Superior temporal gyrus (tissue), 1 donor: ENCODE measurements at regions not wholly inside any gene's neighbourhood (a gene's known extent, or its start where the extent isn't known, plus 50 kb on each side); places are given as distances from the start of the nearest gene placed in this dataset.

Source experiments
- DNase-seq: peaks from one replicate; pipeline ENCODE4 v3.0.0-alpha.2; 2016; ENCODE audit errors: extremely low spot score

DNA sequence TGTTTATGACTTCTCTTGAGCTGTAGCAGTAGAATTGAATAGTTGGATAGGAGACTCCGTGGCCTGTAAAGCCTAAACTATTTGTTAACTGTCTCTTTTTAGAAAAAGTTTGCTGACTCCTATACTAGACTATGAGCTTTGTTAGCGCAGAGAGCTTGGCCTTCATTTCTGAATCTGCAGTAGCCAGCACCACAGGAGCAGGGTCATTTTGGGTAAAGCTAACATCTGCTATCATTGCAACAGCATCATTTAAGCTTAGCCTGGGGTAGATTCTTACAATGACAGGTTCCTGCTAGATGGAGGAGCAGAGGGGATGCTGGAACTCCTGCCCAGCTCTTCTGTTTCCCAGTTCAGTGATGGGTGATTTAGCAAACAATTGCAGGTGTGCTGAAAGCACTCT is 133.7 kb upstream of the ASTN2 start:
- no peak for DNase-seq

DNA sequence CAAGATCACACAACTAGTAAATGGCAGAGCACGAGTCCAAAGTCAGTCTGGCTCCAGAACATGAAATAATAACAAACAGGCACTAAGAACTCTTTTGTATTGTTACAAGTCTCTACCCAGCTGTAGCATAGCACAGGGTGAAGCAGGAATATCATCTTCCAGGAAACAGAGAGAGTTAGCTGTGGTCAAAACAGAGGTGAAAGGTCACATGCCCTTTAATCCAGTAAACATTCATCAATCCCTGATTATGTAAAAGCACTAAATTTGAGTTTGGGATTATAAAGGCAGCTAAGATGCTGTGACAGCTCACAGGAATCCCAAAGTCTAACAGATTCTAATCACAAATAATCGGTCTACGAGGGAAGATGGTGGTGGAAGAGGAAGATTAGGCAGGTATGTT is 133.0 kb upstream of the ASTN2 start:
- no peak for DNase-seq

DNA sequence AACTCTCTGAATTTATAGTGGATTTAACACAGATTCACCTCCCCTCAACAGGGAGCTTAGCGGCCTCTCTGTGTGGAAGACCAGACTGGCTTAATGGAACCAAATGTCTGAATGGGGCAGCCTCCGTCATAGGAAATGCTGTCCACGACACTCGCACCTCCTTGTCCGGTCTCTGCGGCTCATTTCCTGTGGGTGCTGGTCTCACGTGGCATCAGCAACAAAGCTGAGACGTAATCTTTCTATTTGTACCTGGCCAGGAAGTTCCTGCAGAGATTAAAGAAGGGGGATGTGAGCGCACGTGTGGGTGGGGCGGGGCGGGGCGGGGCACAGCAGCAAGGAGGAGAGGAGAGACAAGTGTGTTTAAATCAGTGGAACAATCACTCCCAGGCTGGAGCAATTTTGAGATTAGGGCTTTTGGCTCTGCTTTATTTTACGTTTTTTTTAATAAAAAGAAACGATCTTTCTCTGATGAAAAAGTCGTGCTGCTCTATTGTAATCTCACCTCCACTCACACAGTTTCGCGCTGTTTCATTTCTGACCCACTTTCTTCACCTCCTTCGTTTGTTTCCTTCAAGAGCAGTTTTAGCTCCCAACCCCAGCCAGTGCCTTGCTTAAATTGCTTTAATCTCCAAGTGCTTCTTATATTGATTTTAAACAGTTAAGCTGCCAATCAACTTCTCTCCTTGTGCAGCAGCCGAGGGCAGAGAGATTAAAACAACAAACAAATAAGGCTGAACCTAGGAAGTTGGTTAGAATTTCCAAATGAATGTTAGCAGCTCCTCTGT is 132.2 kb upstream of the ASTN2 start:
- no peak for DNase-seq

DNA sequence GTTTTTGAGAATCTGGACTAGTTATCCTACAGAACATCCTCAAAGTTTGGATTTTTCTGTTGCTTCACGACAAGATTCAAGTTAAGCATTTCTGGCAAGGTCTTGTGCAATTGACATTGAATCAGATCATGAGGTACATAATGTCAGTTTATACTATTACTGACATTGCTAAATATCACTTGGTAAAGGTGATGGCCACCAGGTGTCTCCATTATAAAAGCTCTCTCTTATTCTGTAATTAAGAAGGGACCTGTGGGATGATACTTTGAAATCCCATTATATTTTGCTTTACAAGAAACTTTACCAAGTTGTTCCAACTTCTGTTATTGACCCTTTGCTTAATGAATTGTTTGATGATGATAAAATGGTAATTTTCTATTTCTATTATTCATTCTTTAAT is 131.0 kb upstream of the ASTN2 start:
- no peak for DNase-seq

DNA sequence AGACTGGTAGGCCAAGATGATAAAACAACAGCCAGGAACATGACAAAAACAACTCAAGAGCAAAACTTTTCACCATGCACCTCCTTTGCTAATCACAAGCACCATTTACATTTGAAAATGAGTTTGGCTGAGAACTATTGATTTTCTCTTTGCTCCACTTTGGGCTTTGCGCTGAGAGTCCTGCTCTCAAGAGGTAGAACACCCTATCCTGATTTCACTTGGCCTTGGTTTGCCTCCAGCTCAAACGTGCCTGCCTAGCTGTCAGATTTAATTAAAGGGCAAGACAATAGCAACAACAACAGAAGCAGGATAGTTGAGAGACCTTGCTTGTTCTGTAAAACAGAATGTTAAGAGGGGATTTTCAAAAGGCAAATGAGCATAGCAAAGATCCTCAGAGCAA is 128.2 kb upstream of the ASTN2 start:
- no peak for DNase-seq

DNA sequence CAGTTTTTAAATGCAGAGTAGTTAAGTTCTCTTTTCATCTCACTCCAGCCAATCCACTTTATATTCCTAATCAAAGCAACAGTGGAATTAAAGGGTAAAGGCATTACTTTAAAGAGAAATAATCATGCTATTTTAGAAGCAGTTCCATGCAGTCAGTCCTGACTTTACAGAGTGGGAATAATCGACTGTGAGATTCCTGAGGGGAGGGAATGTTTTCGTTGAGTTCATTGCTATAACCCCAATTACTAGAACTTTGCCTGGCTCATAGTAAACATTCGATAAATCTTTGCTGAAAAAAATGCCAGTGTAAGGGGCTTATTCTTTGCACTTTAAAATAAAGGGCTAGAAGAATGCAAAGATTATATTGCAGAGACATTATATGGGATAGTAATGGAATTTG is 127.2 kb upstream of the ASTN2 start:
- no peak for DNase-seq

DNA sequence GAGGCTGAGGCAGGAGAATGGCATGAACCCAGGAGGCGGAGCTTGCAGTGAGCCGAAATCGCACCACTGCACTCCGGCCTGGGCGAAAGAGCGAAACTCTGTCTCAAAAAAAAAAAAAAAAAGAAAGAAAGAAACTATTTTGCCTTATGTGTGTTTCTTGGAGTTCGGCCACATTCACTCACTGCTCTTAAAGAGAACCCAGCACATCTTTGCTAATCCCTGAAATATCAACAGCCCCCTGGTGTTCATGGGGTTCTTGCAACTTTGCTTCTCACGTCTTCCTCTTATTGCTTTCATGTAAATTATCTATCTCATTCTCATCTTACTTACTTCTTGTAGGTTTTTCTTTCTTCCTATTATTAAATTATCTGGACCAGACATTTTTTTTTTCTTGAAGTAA is 126.3 kb upstream of the ASTN2 start:
- DNase-seq: no peak

DNA sequence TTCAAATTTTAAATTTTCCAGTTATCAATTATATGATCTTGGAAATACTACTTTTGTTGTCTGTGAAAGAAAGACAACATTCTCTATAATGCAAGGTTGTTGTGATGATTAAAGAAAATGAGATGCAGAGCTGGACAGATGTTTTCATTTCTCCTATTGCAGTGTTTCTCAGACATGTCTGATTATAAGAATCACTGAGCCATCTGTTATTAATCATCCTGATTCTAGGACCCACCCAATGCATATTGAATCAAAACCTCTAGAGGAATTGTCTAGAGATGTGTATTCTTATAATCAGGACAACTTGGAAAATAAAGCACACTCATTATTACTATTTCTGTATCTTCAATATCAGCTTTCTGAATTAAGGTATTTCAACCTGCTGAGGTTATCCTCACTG is 121.1 kb upstream of the ASTN2 start:
- no peak for DNase-seq

DNA sequence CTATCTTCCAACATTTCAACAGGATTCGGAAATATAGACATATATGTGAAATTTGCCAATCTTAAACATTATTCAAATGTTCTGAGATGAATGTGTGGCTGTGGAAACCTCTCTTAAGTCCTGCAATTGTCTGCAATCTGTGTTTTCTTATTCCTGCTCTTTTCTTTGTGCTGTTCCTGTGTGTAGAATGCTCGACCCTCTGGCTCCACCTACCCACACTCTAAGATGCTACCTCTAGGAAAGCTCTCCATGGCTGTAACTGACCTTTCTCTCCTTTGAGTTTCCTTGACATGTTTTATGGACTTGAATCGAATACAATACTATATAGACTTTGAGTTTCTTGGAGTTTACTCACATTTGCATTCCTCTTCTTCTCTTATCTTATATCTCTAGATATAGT is 120.6 kb upstream of the ASTN2 start:
- peak; percentile 26 for DNase-seq

DNA sequence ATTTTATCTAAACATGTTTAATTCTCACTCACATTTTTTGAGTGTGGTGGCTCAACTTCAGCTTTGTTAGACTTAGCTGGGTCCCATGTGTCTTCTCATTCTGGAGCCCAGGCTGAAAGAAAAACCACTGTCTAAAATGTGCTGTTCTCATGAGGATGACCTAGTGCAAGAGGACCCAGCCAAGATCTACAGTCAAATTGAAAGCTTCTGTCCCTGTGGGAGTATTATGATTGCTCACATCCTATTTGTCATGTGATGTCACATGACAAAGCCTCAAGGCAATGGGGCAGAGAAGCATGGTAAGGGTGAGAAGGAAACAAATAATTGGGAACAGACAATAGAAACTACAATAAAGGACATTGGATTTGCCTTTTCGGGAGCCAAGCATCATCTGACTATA is 113.4 kb upstream of the ASTN2 start:
- DNase-seq: no peak

DNA sequence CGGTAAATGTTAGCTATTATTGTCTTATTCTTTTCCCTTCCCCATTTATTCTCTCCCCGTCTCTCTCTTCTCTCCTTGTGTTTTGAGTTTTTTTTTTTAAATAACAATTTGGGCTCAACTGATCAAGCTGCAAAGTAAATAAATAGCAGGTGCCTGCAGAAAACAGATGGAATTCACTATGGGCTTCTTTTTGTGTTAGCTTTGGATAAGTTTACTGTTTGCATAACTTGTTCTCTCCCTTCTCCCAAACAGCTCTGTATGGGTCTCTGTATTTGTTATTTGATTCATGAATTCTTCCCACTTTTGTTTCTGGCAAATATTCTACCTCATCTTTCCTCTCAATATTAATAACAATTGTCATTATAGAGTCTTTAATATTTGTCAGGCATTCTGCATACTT is 111.8 kb upstream of the ASTN2 start:
- no peak for DNase-seq

DNA sequence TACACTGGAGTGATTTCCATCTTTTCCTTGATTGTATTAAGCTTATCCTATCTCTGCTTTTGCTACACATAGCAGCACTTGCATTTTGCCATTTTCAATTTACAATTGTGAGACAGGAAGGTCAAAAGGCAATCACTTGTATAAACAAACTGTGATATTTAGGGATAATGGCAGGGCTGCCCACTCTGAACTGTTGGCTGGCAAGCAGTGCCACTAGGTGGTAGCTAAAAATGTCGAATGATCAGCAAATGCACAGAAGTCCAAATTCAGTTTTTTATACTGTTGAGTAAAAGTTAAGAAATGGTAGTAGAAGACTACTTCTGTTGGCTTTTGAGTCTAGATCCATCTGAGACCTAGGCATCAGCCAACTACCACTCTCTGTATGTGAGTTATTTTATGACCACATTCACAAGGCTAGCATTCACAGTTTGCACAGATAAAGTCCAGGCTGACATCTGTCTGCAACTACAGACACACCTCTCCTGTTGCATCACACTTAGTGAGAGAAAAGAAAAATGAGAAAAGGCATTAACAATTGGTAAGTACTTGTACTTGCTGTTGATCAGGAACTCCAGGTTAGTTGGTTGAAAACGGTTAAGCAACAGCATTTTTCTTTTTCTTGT is 108.8 kb upstream of the ASTN2 start:
- DNase-seq: peak; percentile 32

DNA sequence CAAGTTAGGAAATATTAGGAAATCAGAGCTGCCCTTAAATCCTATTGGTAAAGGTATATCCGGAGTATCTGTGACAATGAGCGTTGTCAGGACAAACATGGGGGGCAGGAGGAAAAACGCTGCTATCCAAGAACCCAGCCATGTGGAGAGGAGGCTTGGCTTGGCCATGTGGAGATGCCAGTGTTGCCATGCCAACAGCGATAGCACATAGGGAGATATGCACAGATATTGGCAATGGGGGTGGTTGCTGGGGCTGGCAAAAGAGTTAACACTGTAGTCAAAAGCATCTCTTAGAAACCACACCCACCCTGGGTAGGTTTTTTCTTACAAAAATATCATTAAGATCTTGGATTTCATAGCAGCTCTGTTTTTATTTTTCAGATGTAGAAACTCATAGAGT is 106.4 kb upstream of the ASTN2 start:
- no peak for DNase-seq

DNA sequence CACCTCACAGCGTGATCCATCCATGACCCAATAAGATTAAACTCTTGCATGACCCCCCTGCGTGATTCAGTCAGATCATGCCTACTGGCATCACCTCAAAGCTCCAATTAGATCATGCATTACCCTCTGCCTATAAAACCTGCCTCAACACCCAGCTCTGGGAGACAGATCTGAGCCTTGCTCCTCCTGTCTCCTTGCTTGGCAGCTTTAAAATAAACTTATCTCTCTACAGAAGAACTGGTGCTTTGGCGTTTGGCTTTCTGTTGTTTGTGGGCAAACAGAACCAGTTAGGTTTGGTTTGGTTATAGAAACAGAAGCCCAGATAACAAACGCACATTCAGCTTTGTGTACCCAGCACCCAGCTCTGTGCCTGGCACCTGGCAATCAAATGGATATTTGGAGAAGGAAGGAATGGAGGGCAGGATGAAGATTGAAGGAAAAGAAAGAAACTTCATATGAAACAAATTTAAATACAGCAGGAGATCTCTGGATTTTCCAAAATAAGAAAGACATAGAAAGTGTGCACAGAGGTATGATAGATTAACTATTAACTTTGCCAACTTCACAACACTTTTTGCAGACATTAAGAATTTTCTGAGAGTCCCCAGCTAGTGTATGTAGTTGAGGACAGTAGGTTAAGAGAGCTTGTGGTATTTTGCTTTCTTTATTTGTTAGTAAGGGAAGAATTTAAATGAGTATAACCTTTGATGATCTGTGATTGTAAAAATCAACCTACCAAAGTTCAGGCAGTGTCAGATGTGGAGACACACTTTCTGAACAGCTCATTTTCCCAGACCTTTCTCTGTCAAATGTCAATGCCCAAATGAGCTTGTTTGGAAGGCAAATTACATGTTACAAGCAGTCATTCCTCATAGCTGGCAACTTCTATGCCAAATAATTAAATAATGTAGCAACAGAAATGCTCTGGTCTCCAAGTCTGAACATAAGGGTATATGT is 102.1 kb upstream of the ASTN2 start:
- DNase-seq: no peak

DNA sequence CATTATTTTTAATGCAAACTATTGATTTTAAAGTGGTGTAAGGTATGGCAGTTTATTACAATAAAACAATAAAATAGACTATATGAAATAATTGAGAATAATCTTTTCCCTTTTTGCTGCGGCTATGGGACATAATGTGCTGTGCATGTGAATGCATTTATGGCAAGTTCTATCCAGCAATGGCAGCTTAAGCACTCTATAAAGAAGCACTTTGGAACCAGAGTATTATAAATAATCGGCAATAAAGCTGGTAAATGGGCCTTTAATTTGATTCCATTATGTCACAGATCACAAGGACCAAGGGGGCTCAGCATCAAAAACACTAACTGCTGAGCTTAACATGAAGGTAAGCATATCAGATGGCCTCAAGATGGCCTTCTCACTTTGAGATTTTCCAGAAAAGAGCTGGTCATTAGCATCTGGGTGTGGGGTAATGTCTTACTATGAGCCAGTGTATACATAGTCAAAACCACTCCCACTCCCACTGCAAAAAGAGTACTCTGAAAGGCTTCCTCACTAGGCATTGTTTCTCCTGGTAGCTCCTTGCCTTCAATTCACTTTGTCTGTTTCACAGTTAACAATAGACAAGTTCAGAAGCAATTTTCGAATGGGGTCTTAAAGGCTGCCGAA is 97.1 kb upstream of the ASTN2 start:
- no peak for DNase-seq

DNA sequence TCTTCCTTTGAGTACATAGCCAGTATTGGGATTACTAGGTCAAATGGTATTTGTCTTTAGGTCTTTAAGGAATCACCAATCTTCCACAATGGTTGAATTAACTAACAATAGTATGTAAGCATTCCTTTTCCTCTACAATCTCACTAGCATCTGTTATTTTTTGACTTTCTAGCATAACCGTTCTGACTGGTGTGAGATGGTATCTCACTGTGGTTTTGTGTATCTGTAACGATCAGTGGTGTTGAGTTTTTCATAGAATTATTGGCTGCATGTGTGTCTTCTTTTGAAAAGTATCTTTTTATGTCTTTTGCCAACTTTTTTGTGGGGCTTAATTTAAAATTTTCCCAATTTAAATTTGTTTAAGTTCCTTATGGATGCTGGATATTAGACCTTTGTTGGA is 81.5 kb upstream of the ASTN2 start:
- no peak for DNase-seq

DNA sequence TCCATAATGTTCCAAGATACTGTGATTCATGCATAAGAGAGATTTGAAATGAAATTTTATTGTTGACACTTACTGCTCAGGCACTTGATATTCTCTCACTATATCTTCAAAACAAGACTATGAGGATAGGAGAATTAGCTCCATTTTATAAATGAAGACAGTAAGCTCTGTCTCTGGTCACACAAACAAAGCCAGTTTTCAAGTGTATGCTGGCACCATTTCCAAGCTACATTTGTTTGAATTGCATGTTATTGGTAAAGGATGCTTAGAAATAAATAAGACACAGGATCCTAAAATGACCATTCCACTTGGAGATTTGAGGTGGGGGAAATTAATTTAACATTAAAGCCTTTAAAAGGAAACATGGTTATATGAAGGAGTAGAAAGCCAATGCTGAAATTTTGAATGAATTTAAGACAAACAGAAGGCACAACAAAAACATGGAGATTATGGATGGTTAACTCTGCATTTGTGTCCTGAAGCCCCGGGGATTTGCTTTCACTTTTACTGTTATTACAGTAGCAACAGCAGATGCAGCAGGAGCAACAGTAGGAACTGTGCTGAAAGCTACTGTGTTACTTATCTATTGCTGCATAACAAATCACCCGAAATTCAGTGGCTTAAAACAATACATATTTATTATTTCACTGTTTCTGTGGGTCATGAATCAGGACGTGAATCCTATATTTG is 79.7 kb upstream of the ASTN2 start:
- peak; percentile 91 for DNase-seq

DNA sequence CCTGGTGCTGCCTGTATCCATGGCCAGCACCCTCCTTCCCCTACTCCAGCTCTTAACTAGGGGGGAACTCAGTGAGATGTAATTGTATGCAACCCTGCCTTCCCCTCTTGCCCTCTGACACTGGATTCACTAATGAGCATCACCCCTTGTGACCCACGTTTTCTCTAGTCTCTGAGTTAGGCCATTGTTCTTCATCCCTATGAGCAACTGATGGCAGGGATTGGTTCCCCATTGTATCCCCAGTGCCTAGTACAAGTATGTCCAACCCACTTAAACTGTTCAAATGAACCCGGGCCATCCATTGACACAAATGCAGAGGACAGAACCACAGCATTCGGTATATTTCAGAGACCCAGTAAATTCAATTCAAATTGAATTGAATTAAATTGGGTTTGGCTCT is 77.6 kb upstream of the ASTN2 start:
- DNase-seq: peak; percentile 84

DNA sequence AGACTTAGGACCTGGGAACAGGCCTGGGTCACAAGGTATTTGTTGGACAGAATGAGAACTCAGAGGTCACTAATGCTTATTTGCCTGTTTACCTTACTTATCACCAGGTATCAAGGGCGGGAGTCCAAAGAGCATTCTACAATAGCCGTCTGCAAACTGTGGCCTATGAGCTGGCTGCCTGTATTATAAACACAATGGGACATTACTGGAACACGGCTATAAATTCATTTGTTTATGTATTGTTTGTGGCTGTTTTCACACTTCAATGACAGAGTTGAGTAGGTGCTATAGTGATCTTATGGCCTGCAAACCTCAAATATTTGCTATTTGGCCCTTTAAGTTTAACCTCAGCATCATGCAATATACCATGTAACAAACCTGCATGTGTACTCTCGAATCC is 76.6 kb upstream of the ASTN2 start:
- peak; percentile 28 for DNase-seq

DNA sequence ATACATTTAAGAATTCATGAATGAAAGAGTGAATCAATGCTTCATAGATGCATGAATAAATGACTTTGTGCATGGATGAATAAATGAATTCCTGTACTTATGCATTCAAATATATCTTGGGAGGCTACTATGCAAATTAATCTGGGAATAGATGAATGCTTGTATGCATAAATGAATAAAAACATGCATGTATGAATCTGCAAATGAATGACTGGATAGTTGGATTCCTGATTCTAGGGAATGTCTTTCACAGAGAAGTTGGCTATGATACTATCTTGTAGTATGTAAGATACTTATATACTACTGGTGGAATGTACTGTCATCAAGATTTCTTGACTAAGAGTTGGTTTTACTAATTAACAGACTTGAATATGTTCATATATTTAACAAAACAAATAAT is 75.3 kb upstream of the ASTN2 start:
- no peak for DNase-seq

DNA sequence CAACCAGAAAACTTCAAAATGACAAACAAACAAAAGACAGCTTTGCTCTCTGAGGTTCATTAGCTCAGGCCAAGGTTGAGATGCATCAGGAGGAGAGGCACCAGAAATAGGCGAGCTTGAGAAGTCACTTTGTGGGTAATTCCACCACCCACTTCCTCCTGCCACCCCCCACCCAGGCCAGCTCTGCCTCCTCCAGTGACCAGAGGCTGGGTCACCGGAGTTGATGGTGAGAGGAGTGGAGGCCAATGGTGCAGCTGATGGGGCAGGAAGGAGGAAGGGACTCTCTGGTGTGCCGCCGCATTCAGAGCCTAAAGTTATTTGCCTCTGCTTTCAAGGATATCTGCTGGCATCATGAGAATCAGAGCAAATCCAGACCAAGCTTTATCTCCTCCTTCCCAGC is 73.8 kb upstream of the ASTN2 start:
- no peak for DNase-seq
